ENCODE measurements at regions not wholly inside any gene's neighbourhood (a gene's known extent, or its start where the extent isn't known, plus 50 kb on each side); places are given as distances from the start of the nearest gene placed in this dataset.

DNA sequence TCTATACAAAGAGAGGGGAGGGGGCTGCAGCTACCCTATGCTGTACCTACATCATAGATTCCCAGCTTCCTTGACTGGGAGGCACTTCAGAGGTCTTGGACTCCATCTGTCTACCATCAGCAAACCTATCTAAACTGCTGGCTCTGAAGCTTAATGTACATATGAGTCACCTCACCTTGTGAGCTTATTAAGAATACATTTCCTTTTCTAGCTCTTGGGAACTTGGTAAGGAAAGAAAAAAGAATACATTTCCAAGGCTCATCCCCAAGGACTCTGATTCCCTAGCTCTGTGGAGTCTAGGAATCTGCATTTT, 50.0 kb upstream of the PRELP start:
- Histone ChIP-seq H4K5ac (ENCODE audit: insufficient read length, low read depth, low read length) (no peak overlapping the region), H3K79me2 (ENCODE audit: insufficient read depth, low read length) (no peaks in the 10 kb centered on the region), H3K18ac (ENCODE audit: insufficient read length, low read depth, low read length) (no peak overlapping the region), H3K23me2 (ENCODE audit: insufficient read length, low read depth, low read length, poor library complexity, severe bottlenecking) (no peaks in the 10 kb centered on the region), H4K8ac (replicated peaks; ENCODE audit: insufficient read length, low read depth, low read length) (no peak overlapping the region), H2BK5ac (ENCODE audit: insufficient read length, low read length) (no peak overlapping the region), H4K20me1 (ENCODE audit: control insufficient read depth, insufficient read depth, insufficient read length) (no peaks in the 10 kb centered on the region), H3K27me3 (ENCODE audit: insufficient read depth, low read length) (no peaks in the 10 kb centered on the region), H2BK15ac (ENCODE audit: low read depth, low read length) (no peak overlapping the region), H3K4me2 (ENCODE audit: insufficient read depth, insufficient read length, low read length) (no peak overlapping the region), H3K9me3 (ENCODE audit: control insufficient read depth, low read depth, low read length) (no peaks in the 10 kb centered on the region), H2BK120ac (ENCODE audit: low read depth, low read length, poor library complexity, severe bottlenecking) (no peak overlapping the region), H2BK12ac (ENCODE audit: insufficient read length, low read depth, low read length) (no peak overlapping the region), H3K79me1 (ENCODE audit: insufficient read depth, low read depth, low read length, poor library complexity, severe bottlenecking) (no peaks in the 10 kb centered on the region), H4K91ac (ENCODE audit: insufficient read length, low read depth, low read length) (no peak overlapping the region), H2AFZ (ENCODE audit: low read length) (no peak overlapping the region), H3K56ac (ENCODE audit: insufficient read length, low read depth, low read length) (no peak overlapping the region), H3K9ac (ENCODE audit: extremely low read depth, insufficient read length, low read length) (no peak overlapping the region), H3T11ph (ENCODE audit: low read length) (no peak overlapping the region), H3K4me1 (ENCODE audit: insufficient read depth, low read length) (no peaks in the 10 kb centered on the region), H3K14ac (ENCODE audit: insufficient read depth, low read length) (no peak overlapping the region), H3K23ac (ENCODE audit: insufficient read length, low read depth, low read length) (no peak overlapping the region), H2AK5ac (ENCODE audit: insufficient read length, low read length) (no peak overlapping the region), H2BK20ac (ENCODE audit: low read depth, low read length, poor library complexity, severe bottlenecking) (no peak overlapping the region), H3K4ac (ENCODE audit: low read depth, low read length) (no peak overlapping the region), H3K27ac (ENCODE audit: insufficient read length, low read depth, low read length) (no peak overlapping the region)
- H3K4me1 Mint-ChIP-seq, result peaks cover 7% of the 10 kb centered on the region in 2 experiments
- no peaks in the 10 kb centered on the region for H3K9me3 Mint-ChIP-seq
- peaks cover 38% of the 10 kb centered on the region for H3K27me3 Mint-ChIP-seq (ENCODE audit: low read depth)
- DNase-seq, result no peak
- no peaks in the 10 kb centered on the region for H3K36me3 Mint-ChIP-seq (ENCODE audit: insufficient read depth in 1 of 3, low read depth in 3 of 3)
- no peak overlapping the region for H3K4me3 Mint-ChIP-seq
- H3K27ac Mint-ChIP-seq, result no peak overlapping the region
- TF ChIP-seq, protein P1, sequence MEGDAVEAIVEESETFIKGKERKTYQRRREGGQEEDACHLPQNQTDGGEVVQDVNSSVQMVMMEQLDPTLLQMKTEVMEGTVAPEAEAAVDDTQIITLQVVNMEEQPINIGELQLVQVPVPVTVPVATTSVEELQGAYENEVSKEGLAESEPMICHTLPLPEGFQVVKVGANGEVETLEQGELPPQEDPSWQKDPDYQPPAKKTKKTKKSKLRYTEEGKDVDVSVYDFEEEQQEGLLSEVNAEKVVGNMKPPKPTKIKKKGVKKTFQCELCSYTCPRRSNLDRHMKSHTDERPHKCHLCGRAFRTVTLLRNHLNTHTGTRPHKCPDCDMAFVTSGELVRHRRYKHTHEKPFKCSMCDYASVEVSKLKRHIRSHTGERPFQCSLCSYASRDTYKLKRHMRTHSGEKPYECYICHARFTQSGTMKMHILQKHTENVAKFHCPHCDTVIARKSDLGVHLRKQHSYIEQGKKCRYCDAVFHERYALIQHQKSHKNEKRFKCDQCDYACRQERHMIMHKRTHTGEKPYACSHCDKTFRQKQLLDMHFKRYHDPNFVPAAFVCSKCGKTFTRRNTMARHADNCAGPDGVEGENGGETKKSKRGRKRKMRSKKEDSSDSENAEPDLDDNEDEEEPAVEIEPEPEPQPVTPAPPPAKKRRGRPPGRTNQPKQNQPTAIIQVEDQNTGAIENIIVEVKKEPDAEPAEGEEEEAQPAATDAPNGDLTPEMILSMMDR (conservative IDR thresholded peaks at IDR 0.05), result no peak

All from H9 (cell line).